Cerebellar cortex (tissue), 1 donor: ENCODE measurements at regions not wholly inside any gene's neighbourhood (a gene's known extent, or its start where the extent isn't known, plus 50 kb on each side); places are given as distances from the start of the nearest gene placed in this dataset.

Experiments
- DNase-seq: peaks from one replicate; pipeline ENCODE4 v3.0.0-alpha.2; 2015; ENCODE audit warnings: low spot score

DNA sequence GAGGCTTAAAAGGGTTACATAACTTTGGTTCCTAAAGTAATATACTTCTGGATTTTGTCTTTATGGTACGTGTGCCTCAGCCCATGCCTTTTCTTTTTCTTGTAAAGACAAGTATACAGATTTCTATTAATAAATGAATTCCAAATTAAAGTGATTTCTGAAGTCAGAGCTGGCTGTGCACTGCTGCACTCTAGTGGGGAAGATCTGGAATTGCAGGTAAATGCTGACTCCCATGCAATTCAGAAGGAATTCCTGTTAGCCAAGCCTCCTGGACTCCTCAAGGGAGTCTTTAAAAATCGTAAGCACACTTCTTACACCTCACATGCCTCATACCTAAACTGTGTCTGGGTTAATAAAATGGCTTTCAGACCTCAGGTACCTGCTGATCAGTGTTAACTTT, 118.4 kb upstream of the SLC7A1 start:
- DNase-seq, result no peak

DNA sequence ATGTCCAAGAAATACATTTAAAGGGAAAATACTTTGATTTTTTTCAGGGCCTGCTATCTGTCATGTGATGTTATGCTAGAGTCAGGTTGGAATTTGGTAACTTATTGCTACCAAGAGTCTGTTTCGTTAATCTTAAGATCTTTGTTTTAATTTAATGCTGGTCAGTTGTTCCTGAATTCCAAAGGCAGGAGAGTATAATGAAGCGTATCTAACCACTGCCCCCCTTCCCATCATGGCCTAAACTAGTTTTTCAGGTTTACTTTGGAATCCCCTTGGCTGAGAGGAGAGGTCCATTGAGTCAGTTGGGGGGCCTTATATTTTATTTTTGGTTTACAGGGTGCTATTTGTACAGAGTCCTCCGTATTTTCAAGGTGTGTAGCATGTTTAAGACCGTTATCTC, 116.3 kb upstream of the SLC7A1 start:
- DNase-seq, result no peak

DNA sequence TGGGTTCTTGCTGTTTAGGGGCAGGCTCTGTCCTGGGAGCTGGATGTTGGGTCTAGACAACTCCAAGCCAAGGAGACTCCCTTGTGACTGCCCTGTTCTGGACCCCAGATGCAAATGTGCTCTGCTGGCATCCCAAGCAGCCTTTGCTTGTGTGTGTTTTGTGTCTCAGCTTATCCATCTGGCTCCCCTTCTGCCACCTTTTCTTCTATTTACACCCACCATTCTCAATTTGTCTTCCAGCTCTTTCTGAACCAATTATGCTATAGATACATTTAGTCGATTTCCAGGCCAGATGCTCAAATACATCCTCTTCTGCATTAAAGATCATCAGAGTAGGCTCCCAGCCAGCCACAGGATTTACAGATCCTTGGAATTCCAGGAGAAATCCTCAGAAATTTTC, 115.0 kb upstream of the SLC7A1 start:
- DNase-seq, result no peak

DNA sequence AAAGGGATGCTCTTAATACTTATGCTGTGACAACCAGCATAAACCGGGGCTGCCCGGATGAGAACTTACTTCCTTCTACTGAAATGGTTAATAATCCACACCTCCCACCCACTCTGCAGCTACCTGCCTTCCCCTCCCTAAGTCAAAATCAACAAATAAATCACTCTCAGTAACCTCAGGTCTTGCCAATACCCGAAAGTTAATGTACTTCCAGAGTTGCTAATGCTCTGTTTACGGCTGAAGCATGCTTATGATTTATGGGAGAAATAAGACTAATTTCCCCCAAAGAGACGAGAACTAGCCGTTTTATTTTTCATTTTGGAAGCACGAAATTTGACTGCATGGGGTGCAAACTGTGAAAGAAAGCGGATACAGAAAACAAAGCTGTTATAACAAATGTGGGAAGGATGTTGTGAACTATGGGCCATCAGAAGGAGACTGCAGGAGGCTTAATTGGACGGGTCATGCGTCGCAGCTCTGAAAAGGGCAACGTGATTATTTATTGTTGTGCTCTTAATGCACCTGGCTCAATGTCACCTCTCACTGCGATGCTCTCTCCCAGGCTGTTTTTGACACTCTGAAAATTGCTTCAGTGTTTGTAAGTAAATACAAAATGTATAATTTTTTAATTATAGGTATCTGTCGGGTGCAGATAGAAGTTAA, 114.0 kb upstream of the SLC7A1 start:
- no peak for DNase-seq

DNA sequence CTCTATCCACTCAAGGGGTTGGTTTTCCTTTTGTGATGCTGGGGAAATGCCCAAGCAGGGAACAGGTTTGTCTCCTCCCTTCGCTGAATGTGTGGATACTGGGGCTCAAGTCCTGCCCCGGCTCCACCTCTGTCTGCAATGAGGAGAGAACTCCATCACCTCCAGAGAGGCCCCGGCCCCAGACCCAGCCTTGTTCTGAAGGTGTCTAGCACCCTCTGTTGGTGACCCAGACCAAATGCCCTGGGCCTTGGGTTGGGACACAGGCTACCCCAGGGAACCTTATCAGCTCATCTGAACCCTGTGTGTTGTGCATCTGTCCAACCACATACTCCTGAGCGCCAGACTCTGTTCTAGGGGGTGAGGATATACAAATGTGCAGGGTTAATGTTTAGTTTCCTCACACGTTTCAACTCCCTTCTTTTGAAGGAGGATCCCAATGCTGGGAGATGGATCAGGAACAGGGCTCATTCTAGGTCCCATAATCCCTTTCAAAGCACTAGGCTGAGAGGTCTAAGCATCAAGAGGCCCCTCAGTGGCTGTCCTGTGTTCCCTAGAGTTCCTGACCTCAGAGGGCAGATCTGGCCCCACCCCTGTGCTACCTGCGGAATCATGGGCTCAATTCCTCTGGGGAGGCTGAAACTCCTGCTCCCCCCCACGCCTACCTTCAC, 112.5 kb upstream of the SLC7A1 start:
- peak; percentile 28 for DNase-seq

DNA sequence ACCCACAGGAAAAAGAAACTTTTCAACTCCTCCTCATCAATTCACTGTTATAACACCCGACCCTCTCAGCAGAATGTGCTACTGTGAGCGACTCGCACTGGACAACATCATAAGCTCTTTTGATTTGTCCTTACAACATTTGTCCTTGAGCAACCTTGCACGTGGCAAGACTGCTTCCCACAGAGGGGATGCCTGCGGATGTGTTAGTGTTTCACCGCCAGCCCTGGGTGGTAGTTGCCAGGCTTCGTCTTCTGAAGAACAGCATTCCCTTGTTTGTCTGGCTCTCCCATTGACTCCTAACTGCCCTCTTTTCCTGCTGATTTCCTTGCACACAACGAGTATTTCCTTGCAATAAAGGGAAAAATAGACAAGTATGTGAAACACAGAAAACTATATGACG, 111.4 kb upstream of the SLC7A1 start:
- DNase-seq, result no peak

DNA sequence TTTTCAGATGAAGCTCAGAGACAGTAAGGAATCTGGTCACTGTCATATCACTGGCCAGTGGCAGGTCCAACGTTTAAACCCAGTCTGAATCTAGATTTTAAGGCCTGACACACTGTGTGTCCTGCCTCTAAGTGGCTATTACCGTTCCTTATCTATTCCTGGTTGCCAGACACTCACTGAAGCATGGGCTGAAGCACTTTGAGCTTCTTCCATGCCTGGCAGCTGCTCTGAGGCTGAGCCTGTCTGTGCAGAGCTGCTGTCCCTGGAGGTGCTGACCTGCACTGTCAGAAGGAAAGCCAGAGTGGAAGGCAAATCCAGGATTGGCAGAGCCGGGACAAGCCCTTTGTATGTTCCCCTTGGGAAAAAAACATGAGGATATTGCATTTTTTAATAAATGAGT, 109.2 kb upstream of the SLC7A1 start:
- DNase-seq, result no peak

DNA sequence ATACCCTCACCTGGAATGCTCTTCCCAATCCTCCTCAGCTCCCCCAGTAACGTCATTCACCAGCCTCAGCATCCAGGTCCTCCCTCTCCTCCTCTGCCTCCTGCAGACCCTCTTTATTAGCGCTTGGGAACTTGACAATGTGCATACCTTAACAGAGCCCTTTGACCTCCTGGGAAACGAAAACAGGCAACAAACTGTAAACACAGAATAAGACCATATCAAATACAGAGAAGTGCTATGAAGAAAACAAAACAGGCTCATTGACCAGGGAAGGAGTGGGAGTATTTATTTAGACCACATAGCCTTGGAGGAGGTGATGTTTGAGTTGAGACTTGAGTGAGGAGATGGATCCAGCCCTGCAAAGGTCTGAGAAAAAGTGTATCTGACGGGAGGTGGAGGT, 107.9 kb upstream of the SLC7A1 start:
- no peak for DNase-seq

DNA sequence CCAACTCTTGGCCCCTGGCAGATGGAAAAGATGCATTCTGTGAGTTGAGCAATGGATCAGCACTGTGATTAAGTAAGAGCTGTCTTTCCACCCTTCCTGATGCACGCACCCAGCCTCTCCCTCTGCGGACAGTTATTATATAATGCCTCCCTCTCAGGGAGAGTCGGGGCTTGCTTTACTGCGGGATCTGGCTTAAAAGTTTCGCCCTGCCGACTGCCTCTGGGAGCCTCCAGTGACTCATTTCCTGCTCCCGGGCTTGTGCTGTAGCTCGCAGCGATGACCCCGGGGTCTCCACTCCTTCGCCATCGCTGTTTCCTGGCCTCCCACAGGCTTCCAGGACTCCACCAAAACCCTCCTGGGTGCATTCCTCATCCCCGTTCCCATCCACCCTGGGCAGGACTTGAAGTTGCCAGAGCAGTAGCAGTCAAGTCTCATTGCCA, 107.4 kb upstream of the SLC7A1 start:
- DNase-seq, result no peak

DNA sequence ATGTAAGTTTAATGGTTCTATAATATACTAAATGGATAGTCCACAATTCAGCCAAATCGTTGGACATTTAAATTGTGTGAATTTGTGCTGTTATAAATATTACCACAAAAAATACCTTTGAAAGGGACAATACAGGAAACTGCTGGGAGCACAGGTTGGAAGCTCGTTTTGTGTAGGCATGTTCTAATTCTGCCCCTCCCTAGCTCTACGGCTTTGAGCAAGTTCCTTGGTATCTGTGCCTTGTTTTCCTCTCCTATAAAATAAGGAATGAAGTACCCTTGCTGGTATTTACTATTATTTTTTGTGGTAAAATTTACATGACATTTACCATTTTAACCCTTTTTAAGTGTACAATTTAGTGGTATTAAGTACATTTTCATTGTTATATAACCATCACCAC, 102.6 kb upstream of the SLC7A1 start:
- no peak for DNase-seq

DNA sequence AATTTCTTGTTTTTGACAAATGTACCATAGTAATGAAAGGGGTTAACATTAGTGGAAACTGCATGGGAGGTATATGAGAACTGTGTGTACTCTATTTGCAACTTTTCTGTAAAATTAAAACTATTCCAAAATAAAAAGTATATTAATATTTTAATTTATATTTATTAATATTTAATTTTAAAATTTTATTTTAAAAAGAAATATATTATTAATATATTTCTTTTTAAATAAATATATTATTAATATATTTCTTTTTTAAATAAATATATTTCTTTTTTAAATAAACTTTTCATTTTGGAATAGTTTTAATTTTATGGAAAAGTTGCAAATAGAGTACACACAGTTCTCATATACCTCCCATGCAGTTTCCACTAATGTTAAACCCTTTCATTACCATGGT, 101.1 kb upstream of the SLC7A1 start:
- no peak for DNase-seq

DNA sequence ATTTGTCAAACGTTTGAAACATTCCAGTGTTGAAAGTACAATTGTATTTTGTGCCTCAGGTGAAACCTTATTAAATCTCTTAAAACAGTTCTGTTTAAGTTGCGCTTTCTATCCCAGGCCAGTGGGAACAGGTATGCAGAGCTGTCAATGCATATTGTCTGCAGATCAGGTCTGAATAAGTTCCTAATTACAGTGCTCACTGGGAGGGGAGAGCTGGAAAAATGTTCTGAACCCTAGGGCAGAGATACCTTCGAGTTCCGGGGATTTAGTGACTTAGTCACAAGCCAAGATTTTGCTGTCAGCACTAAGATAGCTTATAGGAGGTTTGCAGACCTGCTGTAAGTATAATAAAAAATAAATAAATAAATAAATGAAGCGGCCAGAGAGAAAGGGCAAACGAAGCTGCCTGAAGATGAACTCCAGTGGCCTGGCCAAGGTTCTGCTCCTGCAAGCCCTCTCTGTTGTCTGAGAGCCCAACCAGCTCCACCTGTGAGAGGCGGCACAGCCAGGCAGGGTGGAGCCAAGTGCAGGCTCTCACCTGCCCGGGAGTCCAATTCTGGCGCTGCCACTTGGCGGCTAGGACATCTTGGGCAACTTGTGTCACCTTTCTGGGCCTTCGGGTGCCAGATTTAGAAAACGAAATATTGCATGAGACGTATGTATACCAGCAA, 97.9 kb upstream of the SLC7A1 start:
- peak; percentile 5 for DNase-seq

DNA sequence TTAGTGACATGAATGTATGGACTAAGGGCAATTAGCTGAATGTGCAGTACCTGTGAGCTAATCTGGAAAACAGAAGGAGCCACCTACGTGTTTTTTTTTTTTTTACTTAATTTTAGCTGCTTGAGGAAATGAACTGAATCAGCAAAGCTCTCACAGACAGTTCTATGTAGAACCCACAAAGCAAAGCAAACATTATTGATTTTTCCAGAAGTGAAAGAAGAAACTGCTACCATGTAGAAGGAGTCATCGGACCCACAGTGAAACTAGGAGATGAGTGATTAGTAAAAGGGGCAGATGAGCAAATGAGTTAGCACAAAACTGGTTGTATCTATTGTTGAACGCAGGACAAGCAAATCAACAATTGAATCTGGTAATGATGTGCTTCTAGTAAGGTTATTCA, 94.1 kb upstream of the SLC7A1 start:
- no peak for DNase-seq

DNA sequence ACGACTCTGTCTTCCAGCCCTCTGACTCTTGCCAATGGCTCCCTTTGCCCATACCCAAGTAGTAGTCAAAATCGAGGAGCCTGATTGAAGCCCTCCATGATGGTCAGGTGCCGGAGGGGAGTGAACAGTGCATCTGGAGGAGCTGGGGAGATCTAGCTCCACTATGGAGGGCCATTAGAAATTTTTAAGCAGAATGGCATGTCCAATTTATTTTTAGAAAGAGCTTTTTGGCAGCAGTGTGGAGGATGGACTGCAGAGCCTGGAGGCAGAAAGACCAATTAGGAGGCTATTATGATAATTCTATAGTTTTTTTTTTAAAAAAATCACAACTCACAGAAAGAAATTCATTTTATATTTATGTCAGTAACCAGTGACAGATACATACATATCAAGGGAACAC, 92.7 kb upstream of the SLC7A1 start:
- no peak for DNase-seq

DNA sequence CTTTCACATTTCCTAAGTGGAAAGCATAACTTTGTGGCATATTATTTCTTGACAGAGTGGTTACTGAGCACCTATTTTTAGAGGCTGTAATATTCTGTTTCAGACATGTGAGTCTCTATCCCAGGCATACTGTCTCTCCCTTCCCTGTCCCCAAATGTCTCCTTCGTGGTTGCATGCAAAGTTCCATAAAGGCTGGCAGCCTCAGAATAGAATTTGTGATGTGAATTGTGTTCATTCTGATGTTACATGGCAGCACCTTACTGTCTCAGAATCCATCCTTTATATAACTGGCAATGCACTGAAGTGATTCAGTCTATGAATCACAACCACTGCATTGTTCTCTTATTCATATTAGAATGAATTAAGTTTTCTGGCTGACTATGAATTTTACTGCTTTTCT, 89.0 kb upstream of the SLC7A1 start:
- DNase-seq, result no peak

DNA sequence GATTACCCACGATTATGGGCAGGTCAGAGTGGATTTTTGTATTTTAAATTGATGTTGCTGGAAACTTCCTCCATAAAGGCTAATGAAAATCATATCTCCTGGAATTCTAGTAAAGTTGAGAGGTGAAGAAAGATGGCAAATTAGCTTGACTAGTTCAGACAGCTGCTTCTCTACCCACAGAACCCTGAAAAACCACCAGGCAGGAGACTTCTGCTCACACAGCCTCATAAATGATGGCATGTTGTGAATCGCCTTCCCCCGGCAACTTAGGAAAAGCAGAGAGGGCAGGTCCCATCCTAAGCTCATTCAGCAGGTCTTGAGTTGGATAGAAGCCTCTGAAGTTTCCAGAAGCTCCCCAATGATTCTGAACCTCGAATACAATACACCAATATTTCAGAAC, 87.6 kb upstream of the SLC7A1 start:
- no peak for DNase-seq

DNA sequence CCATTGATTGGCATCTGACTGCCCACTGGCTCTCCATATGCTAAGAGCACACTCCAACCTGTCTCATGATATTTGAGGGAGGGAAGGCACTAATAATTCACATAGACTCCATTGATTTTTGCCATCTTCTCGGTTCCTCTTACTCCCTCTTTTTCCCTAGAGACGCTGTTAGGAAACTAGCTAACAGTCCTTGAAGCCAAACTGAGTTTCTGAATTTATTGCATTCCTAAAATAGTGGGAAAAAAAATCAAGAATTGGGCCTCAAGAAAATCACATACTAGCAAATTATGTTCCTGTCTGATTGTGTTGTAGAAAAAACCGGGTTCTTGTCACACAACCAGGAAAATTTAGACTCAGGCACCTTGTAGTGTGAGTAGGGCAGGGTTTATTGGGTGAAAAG, 86.4 kb upstream of the SLC7A1 start:
- DNase-seq, result no peak

DNA sequence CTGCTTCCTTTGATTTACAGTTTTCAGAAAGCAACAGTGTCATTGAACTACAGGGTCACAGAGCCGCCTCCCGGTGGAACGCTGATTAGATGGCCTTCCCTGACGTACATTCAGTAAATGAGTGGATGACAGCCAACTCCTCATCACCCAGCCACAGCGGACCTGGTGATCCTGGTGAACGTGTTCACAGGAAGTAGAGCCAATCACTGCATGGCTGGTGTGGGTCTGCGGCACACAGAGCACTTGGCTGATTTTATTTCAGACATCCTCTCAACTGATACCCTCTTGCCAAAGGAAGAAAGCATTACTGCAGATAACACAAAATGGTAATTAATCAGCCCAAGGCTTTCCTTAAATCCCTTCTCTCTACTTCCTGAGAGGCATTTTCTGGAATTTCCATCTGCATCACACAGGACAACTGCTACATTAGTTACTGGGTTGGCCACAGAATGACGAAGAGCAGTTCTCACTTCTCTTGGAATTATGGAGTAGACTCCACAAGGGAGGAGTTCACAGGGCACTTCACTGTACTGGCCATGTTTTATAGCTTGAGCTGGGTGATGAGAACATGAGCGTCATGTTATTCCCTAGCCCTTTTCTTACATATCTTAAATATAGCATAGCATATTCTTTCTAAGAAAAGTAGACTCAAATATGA, 84.0 kb upstream of the SLC7A1 start:
- DNase-seq, result no peak

DNA sequence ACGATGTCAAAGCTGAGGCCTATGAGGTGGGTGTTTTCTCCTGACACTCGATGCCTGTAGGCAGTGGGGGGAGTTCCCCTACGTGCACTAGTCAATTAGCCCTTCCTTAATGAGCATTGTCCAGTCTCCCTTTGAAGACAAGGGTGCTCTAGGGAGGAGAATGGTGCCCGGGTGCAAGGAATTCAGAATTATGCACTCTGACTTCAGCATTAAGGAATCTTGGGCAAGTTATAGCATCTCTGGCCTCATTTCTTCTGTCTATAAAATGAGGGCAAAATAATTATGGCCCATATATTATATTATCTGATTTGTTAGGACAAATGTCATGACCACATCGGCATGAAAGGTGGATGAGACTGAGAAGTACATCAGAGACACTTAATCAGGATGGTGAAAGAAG, 82.1 kb upstream of the SLC7A1 start:
- DNase-seq, result no peak

DNA sequence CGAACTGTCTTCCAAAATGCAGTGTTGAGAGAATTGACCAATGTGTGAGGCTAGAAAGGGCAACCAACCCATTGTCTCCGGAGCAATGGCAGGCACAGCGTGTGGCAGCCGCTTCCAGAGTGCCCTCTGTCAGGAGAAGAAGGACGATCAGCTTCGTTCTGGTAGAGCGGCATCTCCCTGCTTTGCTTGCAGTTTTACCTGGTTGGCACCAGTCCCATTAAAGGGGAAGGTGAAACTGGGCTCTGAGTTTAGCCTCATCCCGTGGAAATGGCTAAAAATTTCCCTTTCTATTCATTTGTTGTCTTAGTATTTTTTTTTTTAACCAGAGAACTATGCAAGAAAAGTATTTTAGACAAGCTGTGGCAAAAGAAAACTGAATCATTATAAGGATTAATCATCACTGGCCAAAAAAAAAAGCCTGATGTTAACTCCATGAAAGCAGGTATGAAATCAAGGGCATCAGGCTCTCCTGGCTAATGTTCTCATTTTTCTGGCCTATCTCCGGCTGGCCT, 81.5 kb upstream of the SLC7A1 start:
- peak; percentile 8 for DNase-seq

DNA sequence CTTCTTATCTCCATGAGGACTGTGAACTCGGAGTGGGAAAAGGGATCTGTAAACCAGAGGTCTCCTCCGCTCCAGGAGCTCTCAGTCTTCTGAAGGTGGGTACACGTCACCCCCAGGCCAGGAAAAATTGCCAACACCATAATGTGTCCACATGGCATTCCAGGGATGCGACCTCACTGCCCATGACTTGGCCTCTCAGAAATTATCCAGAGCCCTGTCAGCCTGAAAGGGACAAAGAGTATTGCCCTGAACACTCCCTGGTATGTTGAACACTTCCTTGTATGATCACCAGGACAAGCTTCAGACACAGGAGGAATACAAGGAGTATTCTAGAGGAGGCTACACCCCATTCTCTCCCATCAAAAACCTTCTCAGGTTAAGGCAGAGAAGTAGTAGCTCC, 81.0 kb upstream of the SLC7A1 start:
- no peak for DNase-seq

DNA sequence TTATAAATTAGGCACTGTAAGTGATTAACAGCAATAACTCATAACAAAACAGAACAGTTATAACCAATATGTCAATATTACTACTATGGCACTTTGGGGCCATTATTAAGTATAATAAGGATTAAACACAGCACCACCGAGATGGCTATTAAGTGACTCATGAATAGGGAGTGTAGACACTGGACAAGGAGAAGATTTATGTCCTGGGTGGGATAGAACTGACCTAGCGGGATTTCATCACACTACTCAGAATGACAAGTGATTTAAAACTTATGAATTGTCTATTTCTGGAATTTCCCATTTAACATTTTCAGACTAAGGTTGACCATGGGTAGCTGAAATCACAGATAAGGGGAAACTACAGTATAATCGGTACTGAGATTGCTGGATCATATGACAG, 79.0 kb upstream of the SLC7A1 start:
- DNase-seq, result no peak

DNA sequence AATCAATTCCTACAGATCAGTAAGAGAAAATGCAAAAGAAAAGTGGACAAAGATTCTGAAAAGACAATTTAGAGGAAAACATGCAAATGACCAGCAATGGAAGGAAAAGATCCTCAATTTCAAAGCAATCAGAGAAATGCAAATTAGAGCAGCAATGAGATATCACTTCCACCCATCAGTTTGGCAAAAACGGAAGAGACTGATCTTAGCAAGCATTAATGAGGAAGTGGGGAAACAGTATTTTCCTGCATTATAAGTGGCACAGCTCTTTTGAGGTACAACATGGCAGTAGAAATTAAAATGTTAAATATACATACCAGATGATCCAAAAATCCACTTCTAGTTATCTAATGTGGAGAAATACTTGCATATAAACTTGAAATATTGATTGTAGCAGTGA, 69.1 kb upstream of the SLC7A1 start:
- DNase-seq, result no peak
